AG10803 (cell line): ENCODE measurements at regions not wholly inside any gene's neighbourhood (a gene's known extent, or its start where the extent isn't known, plus 50 kb on each side); places are given as distances from the start of the nearest gene placed in this dataset.

Experiments used
- DNase-seq: peaks from one replicate; pipeline ENCODE4 v3.0.0; 2010; ENCODE audit warnings: low read depth
- H3K4me3 ChIP-seq: 2 replicates; pipeline ENCODE4 v1.5.1; 2011; ENCODE audit warnings: mild to moderate bottlenecking, low read length, control low read depth
- TF ChIP-seq, protein P1 (sequence below): conservative IDR thresholded peaks from 2 replicates; pipeline ENCODE4 v1.5.1; 2011; ENCODE audit warnings: mild to moderate bottlenecking, low read length, control low read depth, inconsistent platforms

- DNase-seq, result no peak
- H3K4me3 ChIP-seq, result no peak overlapping the region
- TF ChIP-seq, protein P1, sequence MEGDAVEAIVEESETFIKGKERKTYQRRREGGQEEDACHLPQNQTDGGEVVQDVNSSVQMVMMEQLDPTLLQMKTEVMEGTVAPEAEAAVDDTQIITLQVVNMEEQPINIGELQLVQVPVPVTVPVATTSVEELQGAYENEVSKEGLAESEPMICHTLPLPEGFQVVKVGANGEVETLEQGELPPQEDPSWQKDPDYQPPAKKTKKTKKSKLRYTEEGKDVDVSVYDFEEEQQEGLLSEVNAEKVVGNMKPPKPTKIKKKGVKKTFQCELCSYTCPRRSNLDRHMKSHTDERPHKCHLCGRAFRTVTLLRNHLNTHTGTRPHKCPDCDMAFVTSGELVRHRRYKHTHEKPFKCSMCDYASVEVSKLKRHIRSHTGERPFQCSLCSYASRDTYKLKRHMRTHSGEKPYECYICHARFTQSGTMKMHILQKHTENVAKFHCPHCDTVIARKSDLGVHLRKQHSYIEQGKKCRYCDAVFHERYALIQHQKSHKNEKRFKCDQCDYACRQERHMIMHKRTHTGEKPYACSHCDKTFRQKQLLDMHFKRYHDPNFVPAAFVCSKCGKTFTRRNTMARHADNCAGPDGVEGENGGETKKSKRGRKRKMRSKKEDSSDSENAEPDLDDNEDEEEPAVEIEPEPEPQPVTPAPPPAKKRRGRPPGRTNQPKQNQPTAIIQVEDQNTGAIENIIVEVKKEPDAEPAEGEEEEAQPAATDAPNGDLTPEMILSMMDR, result no peak
Measured at GRCh38 chr5:164012371-164012770, 507.0 kb downstream of the MAT2B start.

DNA sequence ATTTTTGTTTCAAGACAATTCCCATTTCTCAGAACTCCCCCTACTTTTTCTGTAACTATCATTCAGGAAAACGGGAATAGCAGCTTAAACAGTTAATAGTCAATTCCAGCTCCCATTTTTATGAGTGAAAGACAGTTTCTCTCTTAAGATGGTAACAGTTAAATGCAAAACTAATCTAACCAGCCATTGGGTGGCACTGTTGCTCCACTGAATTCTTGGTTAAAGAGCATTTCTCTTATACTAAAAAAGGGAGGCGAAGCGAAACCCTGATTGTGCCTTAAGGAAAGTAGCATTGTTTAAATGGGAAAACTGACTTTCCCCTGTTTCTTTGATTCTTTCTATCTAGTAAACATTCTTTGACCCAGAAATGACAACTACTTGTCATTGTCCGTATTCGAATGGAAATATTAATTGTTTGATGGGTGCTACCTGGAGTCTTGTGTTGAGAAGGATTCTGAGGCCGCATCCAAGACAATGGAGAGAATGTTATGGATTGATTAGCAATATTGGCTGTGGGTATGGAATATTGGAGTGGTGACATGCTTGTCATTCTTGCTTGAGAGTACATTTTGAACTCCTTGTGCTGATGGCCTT is 507.8 kb downstream of the MAT2B start:
- TF ChIP-seq, protein P1, result peak; percentile 69
- peak; percentile 62 for DNase-seq
- no peak overlapping the region for H3K4me3 ChIP-seq

GRCh38 chr5:164020116-164020515 is 514.7 kb downstream of the MAT2B start:
- TF ChIP-seq, protein P1, result no peak
- no peak overlapping the region for H3K4me3 ChIP-seq
- DNase-seq, result peak; percentile 1

GRCh38 chr5:164027738-164028137 is 522.3 kb downstream of the MAT2B start:
- DNase-seq, result no peak
- TF ChIP-seq, protein P1, result no peak
- H3K4me3 ChIP-seq, result no peak overlapping the region

DNA sequence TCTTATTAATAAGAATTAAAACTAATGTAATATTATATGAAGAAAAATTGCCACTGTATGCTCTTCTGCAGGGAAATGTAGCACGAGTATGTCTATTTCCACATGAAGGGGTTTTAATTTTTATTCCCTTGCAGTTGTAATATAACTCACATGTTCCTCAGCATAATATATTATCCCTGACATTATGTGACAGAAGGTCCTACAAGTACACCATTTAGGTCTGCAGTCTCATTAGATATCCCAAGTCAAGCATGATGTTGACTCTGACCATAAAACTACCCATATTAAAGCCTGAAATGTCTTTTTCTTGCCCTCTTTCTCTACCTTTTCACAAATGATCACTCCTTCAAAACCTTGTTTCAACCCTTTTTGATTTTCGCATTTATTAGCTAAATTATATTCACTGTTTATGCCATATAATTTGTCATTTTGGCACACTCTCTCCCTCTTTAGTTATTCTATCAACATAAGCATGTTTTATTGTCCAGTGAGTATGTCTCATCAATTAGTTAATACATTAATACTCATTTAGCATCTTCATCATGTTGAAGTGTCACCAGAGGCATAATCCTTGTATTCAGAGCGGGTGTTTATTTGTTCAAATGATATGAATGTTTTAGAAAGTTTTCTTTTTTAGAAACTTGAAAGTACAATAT is 532.8 kb downstream of the MAT2B start:
- TF ChIP-seq, protein P1, result no peak
- DNase-seq, result no peak
- no peak overlapping the region for H3K4me3 ChIP-seq

DNA sequence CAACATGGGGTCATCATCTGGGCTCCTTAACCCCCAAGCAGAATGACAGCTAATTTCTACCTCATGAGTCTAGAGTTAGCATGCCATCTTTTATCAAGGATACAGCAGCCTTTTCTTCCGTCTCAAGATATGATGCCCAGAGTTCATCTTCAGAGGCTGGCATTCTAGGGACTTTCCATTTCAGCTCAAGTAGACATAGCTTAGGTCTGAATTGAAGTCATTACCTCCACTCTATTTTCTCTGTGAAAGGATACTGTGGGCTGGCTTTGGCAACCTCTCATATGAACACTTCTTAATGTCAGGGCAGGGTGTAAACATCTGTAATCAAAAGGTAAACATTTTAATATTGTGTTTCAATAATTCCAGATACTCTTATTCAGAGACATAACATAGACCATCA is 535.7 kb downstream of the MAT2B start:
- no peak for DNase-seq
- no peak overlapping the region for H3K4me3 ChIP-seq
- TF ChIP-seq, protein P1, result no peak

DNA sequence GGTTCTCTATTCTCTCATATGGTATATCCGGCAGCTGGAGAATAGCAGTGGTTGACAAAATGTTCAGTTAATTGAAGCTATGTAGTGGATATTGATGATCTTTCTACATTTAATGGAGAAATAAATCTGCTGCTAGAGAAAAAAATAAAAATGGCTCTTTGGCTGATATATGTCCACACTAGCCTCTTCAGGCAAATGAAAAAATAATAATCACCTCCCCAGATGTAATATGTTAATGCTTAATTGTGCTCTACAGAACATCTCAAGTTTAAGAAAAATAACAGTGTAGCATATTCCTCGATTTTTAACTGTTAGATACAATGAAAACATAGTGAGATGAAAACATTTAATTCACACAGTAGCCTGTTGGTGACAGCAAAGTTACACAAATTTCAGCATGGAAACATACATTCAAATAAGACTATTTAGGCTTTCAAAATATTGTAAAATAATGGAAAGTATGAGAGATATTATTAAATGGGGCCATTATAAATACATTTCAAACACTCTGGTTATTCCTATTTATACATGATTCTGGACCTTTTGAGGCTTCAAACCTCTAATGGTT is 543.0 kb downstream of the MAT2B start:
- DNase-seq, result no peak
- H3K4me3 ChIP-seq, result no peak overlapping the region

More for the DNA sequence above, 543.0 kb downstream of the MAT2B start:
- TF ChIP-seq, protein P1, result no peak
